Breast epithelium (tissue), 3 donors: ENCODE measurements at regions not wholly inside any gene's neighbourhood (a gene's known extent, or its start where the extent isn't known, plus 50 kb on each side); places are given as distances from the start of the nearest gene placed in this dataset.

Source experiments
- POLR2A ChIP-seq: fragments of 450-650 bp; IDR thresholded peaks from one replicate; pipeline ENCODE4 v1.6.1; 2016; ENCODE audit warnings: antibody characterized with exemption, mild to moderate bottlenecking, moderate library complexity
- POLR2AphosphoS5 ChIP-seq, 3 donors: sonication (generic); formaldehyde crosslinking; IDR thresholded peaks; one replicate each; pipeline ENCODE4 v1.6.1; 2017; ENCODE audit warnings: antibody characterized with exemption in 3 of 3
- TF ChIP-seq, protein P1 (sequence below), 3 donors: fragments of 450-650 bp; IDR thresholded peaks; one replicate each; pipeline ENCODE4 v1.5.1; 2016 to 2017; ENCODE audit warnings: antibody characterized with exemption in 3 of 3, mild to moderate bottlenecking in 3 of 3, moderate library complexity in 3 of 3

DNA sequence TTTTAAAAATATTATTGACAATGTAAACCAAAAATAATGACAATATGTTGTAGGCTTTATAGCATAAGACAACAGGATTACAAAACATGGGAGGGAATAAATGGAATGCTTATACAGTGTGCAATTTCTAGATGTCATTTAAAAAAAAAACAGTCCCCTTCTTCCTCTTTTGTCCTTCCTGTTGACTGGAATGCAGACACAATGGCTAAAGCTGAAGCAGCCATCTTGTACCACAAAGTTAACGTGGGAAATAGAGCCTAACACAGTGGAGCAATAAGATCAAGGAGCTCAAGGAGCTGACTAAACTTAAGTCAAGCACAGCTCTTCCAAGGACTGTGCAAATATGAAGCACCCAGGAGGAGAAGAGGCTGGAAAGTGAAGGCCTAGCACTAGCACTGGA is 208.1 kb downstream of the ARHGAP12 start:
- TF ChIP-seq, protein P1, sequence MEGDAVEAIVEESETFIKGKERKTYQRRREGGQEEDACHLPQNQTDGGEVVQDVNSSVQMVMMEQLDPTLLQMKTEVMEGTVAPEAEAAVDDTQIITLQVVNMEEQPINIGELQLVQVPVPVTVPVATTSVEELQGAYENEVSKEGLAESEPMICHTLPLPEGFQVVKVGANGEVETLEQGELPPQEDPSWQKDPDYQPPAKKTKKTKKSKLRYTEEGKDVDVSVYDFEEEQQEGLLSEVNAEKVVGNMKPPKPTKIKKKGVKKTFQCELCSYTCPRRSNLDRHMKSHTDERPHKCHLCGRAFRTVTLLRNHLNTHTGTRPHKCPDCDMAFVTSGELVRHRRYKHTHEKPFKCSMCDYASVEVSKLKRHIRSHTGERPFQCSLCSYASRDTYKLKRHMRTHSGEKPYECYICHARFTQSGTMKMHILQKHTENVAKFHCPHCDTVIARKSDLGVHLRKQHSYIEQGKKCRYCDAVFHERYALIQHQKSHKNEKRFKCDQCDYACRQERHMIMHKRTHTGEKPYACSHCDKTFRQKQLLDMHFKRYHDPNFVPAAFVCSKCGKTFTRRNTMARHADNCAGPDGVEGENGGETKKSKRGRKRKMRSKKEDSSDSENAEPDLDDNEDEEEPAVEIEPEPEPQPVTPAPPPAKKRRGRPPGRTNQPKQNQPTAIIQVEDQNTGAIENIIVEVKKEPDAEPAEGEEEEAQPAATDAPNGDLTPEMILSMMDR (IDR thresholded peaks at IDR 0.05): no peak
- TF ChIP-seq POLR2AphosphoS5 (IDR thresholded peaks at IDR 0.05) (no peak), POLR2A (no peak)
